GM13977 (cell line): ENCODE measurements at regions not wholly inside any gene's neighbourhood (a gene's known extent, or its start where the extent isn't known, plus 50 kb on each side); places are given as distances from the start of the nearest gene placed in this dataset.

Experiments
- DNase-seq: peaks from one replicate; pipeline ENCODE4 v3.0.0; 2012; ENCODE audit warnings: low spot score
- CTCF ChIP-seq: IDR thresholded peaks from 2 replicates; pipeline ENCODE4 v1.5.1; 2012; ENCODE audit warnings: mild to moderate bottlenecking, control low read depth; ENCODE audit not compliant: insufficient read depth; ENCODE audit errors: extremely low read depth, missing control alignments
- in situ Hi-C: fragments of 300-500 bp; cut with MboI; formaldehyde crosslinking; loops from one replicate; pipeline ENCODE4 v1.12.0; 2022; ENCODE audit warnings: low sequenced_read_pairs, low pct_unique_long_range_greater_than_20kb, mixed read lengths, inconsistent platforms; ENCODE audit not compliant: unreplicated experiment

DNA sequence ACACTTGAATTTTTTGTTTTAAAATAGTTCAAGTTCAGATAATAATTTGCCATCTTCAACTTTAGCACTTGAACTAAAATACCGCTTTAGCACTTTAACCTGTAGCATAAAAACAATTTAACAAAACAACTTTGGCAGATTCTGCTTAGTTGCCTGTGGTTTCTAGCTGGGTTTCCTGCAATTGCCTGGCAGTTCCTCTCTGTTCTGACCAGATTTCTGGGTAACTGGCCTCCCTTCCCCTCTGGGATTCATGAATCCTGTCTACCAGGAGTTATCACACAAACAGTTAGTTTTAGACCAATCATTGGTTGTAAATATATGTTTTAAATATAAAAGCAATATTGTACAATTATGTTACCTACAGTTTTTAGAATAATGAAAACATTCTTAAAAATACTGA lies 89.8 kb upstream of the HDAC9 start:
- DNase-seq: no peak
- in situ Hi-C loops: no loop called here
- no peak for TF ChIP-seq CTCF

- no peak for TF ChIP-seq CTCF
- DNase-seq: no peak
- in situ Hi-C loops: no loop called here
Measured at GRCh38 chr7:18407385-18407784, 88.2 kb upstream of the HDAC9 start.

GRCh38 chr7:18408461-18408860 lies 87.1 kb upstream of the HDAC9 start:
- DNase-seq: no peak
- TF ChIP-seq CTCF: no peak
- in situ Hi-C loops: no loop called here

GRCh38 chr7:18408868-18409267 lies 86.7 kb upstream of the HDAC9 start:
- no peak for TF ChIP-seq CTCF
- in situ Hi-C loops: no loop called here
- no peak for DNase-seq

GRCh38 chr7:18413447-18413846 lies 82.1 kb upstream of the HDAC9 start:
- in situ Hi-C loops: no loop called here
- no peak for TF ChIP-seq CTCF
- no peak for DNase-seq

DNA sequence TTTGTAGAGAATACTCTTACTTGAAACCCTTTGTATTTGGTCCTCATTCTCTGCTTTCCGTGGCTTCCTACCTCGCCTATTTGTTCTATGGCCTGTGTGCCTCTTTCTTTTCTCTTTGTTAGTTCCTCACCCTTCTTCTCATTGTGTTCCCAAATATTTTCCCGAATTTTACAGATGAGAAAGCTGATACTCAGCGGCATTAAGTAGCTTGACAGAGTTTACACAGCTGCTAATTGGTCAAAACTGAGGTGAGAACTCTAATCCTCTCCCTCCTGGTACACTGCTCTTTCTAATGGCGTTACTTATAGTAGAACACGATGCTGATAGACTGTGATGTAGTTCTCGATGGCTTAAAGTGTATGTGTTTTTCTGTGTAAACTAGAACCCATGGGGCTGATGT lies 80.7 kb upstream of the HDAC9 start:
- TF ChIP-seq CTCF: no peak
- no peak for DNase-seq
- in situ Hi-C loops: no loop called here

GRCh38 chr7:18416988-18417387 lies 78.6 kb upstream of the HDAC9 start:
- in situ Hi-C loops: no loop called here
- no peak for TF ChIP-seq CTCF
- DNase-seq: no peak
